ENCODE measurements at regions not wholly inside any gene's neighbourhood (a gene's known extent, or its start where the extent isn't known, plus 50 kb on each side); places are given as distances from the start of the nearest gene placed in this dataset.

DNA sequence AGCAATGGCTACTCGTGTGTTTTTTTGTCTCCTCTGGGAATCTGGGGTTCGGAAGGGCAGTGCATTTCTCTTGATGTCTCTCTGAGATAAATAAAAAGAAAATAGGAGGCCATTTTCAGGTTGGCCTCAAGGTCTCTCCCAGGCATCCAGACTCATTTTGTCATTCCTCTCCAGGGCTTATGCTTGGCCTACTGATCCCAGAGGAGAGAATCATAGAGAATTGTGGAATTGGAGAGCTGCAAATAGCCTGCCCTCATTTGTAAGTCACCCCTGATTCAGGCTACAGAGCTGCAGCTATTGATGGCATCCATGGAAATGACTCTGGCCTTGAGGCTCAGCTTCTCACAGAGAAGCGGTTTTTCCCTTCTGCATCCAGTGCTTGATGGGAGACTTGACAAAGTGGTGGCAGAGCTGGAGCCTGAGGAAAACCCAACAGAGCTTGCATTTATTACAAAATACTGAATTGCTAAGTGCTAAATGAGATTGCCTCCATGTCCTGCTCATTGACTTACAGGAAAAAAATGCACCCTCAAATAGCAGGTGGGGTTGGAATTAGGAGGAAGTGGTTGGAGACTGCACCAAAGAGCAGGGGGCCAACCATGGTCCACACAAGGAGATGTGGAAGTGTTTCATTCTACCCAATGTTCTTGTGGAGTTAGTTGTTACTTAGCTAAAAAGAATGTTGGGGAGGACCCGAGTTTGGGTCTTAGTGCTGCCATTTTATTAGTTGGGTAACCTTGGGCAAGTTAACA lies 140.4 kb downstream of the S1PR1 start:
- TF ChIP-seq, protein P1, sequence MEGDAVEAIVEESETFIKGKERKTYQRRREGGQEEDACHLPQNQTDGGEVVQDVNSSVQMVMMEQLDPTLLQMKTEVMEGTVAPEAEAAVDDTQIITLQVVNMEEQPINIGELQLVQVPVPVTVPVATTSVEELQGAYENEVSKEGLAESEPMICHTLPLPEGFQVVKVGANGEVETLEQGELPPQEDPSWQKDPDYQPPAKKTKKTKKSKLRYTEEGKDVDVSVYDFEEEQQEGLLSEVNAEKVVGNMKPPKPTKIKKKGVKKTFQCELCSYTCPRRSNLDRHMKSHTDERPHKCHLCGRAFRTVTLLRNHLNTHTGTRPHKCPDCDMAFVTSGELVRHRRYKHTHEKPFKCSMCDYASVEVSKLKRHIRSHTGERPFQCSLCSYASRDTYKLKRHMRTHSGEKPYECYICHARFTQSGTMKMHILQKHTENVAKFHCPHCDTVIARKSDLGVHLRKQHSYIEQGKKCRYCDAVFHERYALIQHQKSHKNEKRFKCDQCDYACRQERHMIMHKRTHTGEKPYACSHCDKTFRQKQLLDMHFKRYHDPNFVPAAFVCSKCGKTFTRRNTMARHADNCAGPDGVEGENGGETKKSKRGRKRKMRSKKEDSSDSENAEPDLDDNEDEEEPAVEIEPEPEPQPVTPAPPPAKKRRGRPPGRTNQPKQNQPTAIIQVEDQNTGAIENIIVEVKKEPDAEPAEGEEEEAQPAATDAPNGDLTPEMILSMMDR (IDR thresholded peaks at IDR 0.05), result no peak
- TF ChIP-seq, protein P2, sequence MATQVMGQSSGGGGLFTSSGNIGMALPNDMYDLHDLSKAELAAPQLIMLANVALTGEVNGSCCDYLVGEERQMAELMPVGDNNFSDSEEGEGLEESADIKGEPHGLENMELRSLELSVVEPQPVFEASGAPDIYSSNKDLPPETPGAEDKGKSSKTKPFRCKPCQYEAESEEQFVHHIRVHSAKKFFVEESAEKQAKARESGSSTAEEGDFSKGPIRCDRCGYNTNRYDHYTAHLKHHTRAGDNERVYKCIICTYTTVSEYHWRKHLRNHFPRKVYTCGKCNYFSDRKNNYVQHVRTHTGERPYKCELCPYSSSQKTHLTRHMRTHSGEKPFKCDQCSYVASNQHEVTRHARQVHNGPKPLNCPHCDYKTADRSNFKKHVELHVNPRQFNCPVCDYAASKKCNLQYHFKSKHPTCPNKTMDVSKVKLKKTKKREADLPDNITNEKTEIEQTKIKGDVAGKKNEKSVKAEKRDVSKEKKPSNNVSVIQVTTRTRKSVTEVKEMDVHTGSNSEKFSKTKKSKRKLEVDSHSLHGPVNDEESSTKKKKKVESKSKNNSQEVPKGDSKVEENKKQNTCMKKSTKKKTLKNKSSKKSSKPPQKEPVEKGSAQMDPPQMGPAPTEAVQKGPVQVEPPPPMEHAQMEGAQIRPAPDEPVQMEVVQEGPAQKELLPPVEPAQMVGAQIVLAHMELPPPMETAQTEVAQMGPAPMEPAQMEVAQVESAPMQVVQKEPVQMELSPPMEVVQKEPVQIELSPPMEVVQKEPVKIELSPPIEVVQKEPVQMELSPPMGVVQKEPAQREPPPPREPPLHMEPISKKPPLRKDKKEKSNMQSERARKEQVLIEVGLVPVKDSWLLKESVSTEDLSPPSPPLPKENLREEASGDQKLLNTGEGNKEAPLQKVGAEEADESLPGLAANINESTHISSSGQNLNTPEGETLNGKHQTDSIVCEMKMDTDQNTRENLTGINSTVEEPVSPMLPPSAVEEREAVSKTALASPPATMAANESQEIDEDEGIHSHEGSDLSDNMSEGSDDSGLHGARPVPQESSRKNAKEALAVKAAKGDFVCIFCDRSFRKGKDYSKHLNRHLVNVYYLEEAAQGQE (IDR thresholded peaks at IDR 0.05; ENCODE audit: insufficient read depth in 1 of 2, low read depth in 2 of 2, low read length in 1 of 2), result no peak
- no peak for TF ChIP-seq POLR2AphosphoS5 (IDR thresholded peaks at IDR 0.05; ENCODE audit: low read depth, low read length)

Measured in Panc1 (cell line).